Nucleus accumbens (tissue), 56 donors: ENCODE measurements at regions not wholly inside any gene's neighbourhood (a gene's known extent, or its start where the extent isn't known, plus 50 kb on each side); places are given as distances from the start of the nearest gene placed in this dataset.
A peak's percentile ranks its signal among the peaks of the same experiment; 100 is the strongest.

ENCODE experiments used
- DNase-seq, 56 donors: peaks; one replicate each; lab custom pipeline; 2025; lab: John Stamatoyannopoulos, UW

DNA sequence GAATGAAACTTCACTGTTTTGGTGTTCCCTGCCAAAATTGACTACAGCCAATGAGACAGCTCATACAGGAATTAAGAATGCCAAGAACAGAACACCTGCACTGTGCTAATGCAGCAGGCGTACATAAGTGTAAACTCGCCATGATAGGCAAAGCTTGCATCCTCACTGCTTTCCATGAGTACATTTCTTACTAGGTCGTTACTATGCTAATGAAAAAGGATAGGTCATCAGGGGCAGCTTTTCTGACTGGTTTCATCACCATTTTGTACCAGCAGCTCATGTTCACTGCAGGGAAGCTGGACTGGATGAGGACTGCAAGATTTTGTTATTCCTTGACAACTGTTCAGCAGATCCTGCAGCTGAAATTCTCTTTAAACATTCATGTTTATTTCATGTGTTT lies 1383.8 kb downstream of the EFNB2 start:
- DNase-seq = no peak

DNA sequence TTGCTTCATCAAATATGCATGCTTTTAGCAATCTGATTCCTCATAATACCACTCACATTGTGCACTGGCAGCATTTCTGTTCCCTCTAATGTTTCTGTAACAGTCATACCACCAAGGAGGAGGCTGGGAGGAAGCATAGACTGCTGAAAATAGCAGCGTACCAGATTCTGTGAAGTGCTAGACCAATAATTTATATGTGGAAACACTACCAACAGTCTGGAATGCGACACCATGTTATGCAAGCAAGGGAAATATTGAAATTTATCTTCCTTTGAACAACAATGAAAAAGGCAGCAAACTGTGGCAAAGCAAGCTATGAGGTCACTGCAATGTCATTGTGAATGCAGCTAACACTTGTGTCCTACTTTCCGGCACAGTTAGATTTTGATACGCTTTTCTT lies 1388.0 kb downstream of the EFNB2 start:
- DNase-seq = no peak

DNA sequence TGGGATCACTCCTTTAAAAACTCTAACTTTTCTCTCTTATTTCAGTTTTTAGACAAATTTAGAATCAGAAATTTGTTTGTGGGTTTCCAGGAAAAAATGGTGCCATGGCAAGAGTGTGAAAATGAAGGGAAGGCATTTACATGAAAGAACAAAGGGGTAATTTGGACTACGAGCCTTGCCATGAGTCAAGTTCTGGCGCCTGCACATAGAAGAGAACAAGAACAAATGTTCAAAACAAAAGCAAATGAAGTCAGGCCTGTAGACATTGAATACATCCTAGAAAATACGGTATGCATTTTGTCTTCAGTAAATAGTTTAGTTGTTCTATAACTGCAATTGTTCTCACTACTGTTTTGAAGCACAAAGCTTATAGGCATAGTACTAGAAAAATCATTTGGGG lies 1390.5 kb downstream of the EFNB2 start:
- DNase-seq = peak in 7 of 56 donors; percentile 2 to 29 (median 7)

DNA sequence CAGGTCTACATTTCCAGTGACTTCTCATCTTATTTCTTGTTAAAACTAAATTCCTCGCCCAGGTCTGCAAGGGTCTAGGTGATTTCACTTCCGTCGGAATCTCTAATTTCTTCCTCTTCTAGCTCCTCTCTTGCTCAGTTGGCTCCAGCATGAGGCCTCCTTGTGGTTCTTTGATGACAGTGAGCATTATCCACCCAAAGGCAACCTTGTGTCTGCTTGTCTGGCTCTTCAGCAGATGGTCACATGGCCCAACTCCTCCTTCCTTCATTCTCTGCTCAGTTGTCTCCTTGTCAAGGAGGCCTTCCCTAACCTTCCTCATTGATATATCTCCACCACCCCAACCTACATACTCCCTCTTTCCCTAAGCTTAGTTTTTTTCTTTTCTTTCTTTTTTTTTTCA lies 1391.4 kb downstream of the EFNB2 start:
- no peak for DNase-seq

DNA sequence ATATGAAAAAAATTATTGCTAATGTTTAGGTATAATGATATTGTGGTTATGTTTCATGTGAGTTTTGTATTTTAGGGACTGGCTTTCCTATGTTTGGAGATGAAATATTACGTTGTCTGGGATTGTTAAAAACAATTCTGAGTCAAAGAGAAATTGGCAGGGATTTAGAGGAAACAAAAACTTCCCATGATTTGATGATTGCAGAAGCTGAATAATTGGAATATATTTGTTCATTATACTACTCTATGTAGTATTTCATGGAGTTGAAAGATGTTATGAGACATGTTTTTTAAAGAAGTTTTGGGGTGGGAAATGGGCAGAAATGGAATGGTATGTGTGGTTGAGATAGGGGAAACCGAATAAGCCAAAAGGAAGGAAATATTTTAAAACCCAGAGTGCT lies 1392.9 kb downstream of the EFNB2 start:
- no peak for DNase-seq

DNA sequence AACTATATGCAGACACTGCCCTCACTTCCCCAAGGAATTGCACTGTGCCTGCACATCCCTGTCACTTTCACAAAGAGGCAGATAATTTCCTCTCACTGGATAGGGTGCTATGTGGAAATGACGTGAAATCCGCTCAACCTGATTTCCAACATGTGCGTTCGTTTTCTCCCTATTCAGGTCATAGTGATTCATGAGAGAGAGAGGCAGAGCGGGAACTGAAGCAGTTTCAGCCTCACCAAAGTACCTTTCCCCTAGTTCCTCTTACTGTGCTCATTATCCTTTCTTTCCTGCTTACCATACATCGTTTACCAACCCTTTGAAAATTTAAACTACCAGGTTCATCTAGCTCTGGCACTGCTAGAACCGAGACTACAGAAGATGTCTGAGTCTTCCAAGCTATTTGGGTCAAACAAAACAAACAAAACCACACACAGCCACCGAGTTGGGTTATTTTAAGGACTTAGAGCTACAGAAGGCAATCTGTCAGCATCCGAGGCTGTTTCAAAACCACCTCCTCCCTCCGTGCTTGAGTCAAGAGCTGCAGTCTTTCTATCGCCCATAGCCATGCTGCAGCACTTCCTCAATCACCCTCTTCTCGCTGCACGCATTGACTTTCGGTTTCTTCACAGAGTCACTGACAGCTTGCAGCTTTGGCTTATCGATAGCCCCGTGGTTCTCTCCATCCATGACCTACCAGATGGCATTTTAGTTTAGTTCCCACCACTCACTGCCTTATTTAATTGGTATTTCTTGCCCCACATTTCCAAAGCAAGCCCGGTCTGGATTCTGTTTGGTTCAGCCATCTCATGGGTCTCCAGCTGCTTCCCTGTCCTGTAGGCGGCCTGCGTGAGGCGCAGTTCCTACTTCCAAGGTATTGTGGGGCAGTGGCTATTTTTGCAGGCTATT lies 1395.8 kb downstream of the EFNB2 start:
- peak in 25 of 56 donors; percentile 2 to 51 (median 12) for DNase-seq

DNA sequence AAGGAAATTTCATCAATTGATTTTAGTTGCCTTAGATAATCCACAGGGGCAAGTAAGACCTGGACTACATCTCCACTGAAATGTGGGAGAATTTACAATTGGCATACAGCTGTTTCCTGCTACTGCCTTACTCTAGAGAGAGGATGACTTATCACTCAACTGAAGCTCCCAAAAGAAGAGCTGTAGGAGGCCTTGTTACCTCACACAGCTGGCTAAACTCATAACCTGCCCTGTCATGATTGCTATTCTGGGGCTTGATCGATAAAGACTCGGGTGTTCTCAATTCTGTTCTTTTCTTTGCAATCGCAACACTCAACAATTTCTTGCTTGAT lies 1396.4 kb downstream of the EFNB2 start:
- DNase-seq = no peak

DNA sequence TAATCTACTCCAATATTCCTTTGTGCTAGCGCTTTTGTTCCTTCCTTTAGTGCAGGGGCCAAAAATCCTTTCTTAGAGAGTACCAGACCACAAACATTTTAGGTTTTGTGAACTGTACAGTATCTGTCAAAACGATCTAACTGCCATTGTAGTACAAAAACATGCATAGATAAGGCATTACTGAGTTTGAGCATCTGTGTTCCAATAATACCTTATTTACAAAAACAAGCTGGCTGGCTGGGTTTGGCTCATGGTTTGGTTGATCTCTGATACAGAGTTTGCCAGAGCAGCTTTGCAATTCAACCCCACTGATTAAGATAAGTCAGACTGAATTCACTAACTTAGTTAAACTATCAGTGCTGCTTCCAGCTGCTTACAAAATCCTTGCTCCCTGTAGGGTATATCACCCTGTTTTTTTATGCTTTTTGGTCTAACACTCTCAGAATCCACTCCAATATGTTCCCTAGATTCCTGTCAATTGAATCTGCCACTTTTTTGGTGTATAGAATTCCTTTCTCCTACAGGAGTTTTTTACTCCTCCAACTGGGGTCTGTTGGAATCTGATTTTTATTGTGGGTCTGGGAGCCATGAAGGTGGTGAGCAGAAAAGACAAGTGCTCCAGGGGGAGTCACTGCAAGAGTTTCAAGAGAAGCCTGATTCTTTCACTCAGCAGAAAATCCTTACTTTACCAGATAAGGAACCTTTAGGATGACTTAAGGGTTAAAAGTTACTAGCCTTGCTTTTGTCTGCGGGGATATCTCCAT lies 1399.4 kb downstream of the EFNB2 start:
- DNase-seq = no peak

DNA sequence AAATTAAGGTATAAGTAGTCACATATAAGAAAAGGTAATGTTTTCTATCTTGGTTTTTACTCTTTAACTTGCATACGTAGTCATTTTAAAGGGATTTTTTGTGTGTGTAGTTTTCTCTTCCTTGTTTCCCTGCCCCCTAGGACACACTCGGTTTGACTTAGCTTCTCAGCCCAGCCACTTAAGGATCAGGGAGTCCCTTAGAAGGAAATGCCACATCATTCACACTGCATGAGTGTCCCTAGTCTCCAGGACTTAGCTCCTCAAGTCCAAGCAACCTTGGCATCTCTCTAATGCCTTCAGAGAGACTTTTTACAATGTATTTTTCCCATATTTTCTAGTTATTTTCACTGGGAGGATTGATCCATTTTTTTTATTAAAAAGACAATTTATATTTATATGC lies 1407.7 kb downstream of the EFNB2 start:
- DNase-seq = no peak

DNA sequence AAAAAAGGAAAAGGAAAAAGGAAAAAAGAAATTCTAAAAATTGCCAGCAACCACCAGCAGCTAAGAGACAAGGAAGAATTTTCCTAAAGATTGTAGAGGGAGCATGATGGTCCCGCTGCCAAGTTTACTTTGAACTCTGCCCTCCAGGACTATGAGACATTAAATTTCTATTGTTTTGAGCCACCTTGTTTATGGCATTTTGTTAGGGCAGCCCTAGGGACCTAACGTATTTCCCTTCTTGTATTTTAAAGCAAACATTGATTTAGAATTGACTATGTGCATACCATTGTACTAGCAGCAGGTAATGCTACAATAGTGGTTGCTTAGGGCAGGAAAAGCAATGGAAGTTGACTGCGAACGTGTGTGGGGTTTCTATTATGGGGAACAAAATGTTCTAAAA lies 1414.2 kb downstream of the EFNB2 start:
- no peak for DNase-seq

DNA sequence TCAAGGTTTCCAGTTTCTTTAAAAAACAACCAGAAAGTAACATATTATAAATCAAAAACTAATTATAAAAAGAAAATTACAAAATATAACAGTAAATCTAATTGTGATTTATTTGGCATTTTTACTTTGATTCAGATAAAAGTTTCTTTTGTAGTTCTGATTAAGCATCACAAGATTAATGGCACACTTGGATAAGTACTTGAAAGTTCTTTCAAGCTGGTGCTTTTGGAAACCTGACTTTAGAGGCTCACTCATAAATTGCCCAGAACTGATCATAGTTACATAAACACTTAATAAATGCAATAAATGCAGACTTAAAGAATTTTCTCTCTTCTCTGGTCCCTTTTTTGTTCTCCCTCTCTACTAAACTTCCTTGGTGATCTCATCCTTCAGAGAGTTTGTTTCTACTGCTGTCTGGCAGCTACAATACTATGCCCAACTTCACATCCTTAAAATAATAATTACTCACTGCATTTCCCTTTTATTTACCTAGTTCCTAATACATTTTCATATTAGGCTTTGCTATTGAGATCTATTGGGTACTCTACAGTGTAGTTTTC lies 1417.0 kb downstream of the EFNB2 start:
- no peak for DNase-seq

DNA sequence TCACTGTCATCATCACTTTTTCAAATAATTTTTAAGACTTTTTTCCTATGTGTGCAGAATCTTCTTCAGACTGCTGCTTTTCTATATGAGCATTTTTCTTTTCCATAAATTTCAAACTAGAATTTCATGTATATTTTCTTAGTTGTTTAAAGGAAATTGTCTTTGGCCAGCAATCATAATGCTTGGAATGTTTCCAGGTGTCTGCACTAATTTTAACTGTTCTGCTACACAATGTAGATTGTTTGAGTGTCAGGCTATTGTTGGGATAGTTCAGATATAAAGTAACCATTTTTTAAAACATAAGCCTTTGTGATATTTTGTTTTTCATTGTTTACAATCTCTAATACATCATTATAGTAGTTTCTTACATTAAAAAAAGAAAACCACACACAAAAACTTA lies 1418.5 kb downstream of the EFNB2 start:
- DNase-seq = no peak

DNA sequence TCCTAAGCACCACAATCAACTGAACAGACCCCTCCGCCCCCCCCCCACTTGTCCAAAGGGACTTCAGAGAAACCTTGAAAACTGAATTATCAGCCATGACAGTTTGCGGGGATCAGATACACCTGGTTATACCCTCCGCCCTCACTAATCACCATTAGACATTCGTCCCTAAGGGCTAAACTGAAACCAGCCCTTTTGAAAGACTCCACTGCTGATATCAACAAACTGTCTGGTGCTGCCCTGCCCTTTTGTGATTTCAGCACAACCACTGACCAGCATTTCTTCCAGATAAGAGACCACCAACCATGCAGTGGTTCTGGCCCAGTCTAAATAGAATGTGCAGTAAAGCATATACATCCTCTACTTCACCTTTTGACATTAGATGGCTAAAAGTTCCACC lies 1422.9 kb downstream of the EFNB2 start:
- DNase-seq = no peak

DNA sequence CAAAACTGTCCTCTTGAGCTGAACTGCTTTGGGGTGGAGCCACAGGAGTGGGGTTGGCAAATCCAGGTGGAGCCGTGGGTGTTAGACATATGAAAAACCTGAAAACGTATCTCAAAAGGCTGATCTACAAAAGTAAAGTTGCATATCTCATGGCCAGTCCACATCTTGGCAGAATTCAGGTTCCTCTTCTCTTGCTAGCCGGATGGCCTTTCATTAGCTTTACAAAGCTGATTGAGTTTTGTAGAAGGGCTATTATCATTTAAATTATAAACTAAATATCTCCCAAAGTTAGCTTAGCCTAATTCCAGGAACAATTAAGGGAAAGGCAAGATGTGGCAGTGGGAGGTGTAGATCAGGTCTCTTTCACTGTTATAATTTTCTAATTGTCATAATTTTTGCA lies 1427.7 kb downstream of the EFNB2 start:
- no peak for DNase-seq

DNA sequence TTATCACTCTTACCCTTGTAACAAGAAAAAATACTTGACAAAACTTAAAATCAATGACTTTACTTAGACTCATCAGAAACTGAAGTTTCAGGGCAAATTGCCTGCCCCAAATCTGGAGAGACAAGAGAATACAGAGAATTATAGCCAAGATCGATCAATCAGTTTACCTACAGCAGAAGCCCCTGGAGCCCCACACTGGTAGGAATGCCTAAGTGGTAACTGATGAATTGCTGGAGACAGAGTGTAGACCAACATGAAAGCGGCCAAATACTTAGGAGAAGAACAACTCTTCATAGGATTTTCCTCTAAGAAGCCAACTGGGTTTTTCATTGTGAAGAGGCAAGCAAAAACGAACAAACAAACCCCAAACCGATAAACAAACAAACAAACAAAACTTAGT lies 1430.0 kb downstream of the EFNB2 start:
- DNase-seq = no peak

DNA sequence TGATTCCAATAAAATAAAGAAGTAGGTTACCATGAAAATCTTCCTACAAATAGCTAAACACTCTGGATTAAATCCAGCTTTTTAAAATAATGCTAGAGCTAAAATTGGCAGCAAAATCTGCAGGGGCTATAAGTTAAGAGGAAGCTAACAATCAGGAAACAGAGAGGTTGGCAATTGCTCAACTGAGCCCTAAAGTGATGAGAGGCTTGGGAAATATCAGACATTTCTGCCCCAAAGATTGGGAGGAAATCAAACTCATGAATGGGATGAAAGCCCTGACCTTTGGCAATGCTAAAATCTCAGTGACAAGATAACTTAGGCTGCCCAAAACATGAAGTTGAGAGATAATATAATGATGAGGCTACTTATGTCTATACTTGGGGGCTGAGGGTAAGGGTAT lies 1437.9 kb downstream of the EFNB2 start:
- no peak for DNase-seq

DNA sequence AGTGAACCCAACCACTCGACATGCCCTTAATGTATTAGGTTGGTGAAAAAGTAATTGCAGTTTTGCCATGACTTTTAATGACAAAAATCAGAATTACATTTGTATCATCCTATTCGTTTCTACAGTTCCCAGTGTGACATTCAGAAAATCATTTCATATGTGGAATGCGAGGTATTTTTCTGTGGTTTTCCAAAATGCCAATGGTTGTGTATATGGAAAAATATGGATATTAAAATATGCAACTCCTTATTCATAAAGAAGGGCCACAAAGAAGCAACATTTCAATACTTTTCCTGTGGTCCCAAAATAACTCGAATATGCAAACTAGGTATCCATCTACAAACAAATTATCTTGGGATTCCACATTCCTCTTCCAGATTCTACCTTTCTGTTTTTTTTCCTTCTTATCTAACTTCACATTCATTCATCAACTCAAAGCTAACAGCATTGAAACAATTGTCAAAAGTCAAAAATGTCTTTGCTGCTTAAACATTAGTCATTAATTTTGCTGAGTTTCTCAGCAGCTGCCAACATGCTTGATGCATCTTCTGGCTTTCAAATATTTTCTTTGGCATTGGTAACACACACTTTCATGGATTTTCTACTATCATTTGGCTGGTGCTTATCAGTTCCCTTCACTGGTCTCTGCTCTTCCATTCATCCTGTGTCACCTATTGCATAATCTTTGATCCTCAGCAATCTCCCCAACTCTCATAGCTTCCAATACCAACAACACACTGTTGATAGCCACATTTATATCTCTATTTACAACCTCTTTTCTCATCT lies 1445.4 kb downstream of the EFNB2 start:
- no peak for DNase-seq

DNA sequence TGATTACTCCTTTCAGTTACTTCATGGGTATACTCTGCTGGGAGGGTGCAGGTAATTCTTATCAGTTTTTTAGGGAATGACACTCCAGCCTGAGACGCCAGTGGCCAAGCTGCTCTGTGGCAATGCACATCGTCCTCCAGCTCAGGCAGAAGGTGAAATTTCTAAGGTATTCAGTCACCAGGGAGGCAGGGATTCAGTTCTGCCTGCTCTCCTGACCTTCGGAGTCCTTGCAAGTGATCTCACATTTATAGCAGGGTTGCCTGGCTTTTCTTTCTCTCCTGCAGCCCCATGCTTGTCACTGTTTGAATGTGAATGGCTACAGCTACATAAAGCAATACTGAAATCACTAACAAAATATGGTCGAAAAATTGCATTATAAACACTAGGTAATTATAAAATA lies 1447.5 kb downstream of the EFNB2 start:
- no peak for DNase-seq

DNA sequence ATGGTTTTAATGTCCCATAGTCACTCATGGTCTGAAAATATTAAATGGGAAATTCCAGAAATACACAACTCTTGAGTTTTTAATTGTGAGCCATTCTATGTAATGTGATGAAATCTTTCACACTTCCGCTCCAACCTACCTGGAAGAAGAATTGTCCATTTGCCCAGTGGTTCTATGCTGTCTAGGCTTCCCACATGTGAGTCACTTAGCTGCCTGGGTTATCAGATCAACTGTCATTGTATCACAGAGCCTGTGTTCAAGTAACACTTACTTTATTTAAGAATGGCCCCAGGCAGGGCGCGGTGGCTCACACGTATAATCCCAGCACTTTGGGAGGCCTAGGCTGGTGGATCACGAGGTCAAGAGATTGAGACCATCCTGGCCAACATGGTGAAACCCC lies 1450.5 kb downstream of the EFNB2 start:
- DNase-seq = no peak

DNA sequence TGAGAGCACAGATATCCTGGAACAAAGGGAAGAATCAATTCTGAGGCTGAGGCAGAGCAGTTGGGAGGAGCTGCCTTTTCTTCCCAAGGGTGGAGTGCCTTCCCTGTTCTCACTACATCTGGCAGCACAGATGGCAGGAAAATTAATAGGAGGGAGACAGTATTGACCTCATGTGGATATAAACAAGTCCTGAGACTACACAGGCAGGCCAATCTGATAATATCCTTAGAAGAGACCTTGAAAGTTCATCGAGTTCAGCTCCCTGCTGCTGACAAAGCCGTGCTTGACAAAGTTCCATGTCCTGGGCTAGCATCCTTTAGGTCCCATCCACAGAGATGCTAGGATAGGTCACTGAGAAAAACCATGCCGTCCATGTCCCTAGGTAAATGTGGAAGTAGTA lies 1451.5 kb downstream of the EFNB2 start:
- no peak for DNase-seq

DNA sequence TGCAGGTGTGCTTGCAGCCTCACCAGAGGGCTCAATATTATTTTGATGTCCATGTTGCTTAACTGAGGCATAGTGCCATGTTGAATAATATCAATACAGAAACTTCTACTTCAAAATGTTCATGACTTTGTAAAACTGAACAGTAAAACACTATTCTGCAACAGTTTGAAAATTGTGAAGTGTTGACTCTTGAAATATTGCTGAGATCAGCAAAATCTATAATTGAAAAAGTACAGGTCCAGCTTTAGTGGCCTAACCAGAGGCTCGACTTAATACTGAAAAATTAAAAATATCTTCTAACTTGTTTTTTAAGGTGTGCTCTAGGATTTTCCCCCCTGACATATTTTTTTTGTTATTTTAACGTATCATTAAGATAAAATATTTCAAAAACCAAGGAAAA lies 1460.7 kb downstream of the EFNB2 start:
- no peak for DNase-seq
